RKO (cell line): ENCODE measurements at regions not wholly inside any gene's neighbourhood (a gene's known extent, or its start where the extent isn't known, plus 50 kb on each side); places are given as distances from the start of the nearest gene placed in this dataset.
A peak's percentile ranks its signal among the peaks of the same experiment; 100 is the strongest.
"Not testable (repeated sequence)": the region's sequence is repeated elsewhere in the genome, so short reads cannot be mapped to it uniquely, and the experiment has no call there.

Experiments
- DNase-seq: peaks from one replicate; pipeline ENCODE4 v3.0.0-alpha.2; 2016; ENCODE audit warnings: low spot score

GRCh38 chr12:40431169-40431568 is 206.4 kb downstream of the LRRK2 start:
- no peak for DNase-seq

- DNase-seq = no peak
Measured at GRCh38 chr12:40435251-40435650, 210.5 kb downstream of the LRRK2 start.

DNA sequence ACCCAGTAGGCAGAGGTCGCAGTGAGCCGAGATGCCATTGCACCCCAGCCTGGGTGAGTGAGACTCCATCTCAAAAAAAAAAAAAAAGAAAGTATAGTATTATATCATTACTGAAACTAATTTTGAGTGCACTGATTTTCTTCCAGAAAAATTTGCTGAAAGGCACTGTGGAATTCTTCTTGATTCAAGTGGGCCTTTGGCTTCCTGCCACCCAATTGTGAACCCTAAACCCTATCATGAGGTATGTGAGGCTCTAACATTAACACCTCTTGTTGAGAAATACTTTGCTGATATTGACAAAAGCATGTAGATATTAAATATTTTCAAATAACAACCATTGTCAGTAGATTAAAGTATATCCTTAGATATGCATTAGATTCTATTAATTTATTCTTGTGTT is 211.2 kb downstream of the LRRK2 start:
- no peak for DNase-seq

- no peak for DNase-seq
Measured at GRCh38 chr12:40436564-40436963, 211.8 kb downstream of the LRRK2 start.

DNA sequence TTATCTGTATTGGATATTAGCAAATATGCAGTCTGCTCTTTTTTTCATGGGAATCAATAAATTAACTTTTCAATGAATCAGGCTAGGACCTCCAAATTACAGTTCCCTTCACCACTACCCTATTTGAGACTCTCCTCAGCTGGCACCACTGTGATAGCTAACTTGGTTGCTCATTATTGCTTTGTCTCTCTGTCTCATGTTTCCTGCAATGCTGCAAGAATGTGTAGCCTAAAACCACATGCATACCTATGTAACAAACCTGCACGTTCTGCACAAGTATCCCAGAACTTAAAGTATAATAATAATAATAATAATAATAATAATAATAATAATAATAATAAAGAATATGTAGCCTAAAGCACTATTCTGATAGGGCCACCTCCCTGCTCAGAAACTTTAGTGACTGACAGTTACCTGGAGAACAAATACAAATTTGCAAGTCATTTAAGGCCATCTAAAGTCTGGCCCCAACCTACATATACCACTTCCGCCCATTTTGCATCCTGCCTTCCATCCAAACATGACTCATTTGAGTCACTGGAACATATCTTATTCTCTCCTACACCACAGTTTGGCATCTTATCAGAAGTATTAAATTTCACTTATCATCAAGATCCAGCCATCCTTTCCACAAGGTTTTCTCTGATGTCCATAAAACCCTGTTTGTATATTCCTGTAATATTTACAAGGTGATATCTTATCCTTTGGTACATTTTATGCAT is 215.1 kb downstream of the LRRK2 start:
- peak; percentile 1 for DNase-seq

- no peak for DNase-seq
Measured at GRCh38 chr12:40444174-40444573, 219.4 kb downstream of the LRRK2 start.

DNA sequence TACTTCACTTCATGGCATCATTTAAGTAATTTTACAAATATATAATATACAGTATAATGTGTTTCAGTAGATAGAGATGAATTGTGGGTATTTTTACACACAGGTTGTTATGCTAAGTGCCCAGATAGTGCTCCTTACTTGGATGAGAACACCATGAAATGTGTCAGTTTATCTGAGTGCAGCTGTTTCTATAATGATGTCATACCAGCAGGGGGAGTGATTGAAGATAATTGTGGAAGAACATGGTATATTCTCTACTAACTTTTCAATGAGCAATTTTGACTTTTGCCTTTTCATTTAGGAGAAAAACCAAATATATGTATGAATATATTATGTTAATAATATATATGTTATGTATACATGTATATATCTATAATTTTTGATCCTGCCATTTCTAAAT is 221.6 kb downstream of the LRRK2 start:
- peak; percentile 18 for DNase-seq

GRCh38 chr12:40448523-40448922 is 223.7 kb downstream of the LRRK2 start:
- DNase-seq = not testable (repeated sequence)

GRCh38 chr12:40451661-40452060 is 226.9 kb downstream of the LRRK2 start:
- DNase-seq = no peak

- no peak for DNase-seq
Measured at GRCh38 chr12:40464121-40464520, 228.1 kb upstream of the CNTN1 start.

- DNase-seq = no peak
Measured at GRCh38 chr12:40469736-40470135, 222.5 kb upstream of the CNTN1 start.

DNA sequence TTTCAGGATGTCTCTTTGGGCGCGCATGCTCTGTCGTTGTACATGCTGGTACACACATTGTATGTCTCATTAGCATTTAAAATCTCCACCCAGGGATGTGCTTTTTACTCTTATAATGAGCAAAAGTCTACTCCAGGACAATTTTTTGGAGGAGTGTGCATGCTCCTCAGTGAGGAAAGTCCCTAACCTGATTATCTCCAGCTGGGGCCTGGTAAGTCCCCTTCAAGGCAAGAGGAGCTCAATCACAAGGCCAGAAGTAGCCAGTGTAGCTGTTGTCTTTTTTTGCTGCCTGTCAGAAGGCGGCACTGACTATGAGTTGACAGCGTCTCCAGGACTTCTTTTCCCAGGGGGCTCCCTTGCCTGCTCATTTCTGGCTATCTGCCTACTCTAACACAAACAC is 218.3 kb upstream of the CNTN1 start:
- DNase-seq = no peak

DNA sequence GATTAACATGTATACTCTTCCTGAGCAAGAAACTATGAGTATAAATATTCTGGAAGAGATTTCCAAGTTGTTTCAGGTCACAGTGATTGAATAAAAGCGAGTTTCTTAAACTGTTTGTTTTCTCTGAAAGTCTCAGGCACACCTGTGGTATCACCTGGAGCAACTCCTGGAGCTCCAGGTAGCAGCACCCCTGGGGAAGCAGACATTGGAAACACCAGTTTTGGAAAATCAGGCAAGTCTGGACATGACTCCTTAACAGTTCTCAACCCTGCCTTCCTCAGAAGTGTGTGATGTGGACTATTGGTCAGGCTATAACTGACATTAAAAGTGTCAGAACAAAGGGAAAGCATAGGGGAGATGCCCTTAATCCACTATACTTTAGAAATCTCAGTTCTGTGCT is 217.6 kb upstream of the CNTN1 start:
- DNase-seq = no peak

DNA sequence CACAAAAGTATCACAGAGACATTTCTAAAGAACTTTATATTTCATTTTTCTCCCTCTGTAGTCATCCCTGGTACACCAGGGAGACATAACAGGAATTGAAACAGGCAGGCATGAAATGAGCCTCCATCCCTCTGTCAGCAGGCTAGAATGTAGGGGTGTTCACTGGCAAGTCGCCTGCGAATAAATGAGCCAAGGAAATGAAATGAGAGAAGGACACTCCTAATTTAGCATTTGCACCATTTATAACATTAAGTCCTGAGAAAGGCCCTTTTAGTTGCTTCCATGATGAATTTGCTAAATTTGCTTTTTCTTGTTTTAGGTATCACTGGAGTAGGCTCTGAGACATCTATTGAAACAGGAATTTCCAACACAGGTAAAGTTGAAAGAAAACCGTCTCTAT is 192.4 kb upstream of the CNTN1 start:
- DNase-seq = no peak

GRCh38 chr12:40502322-40502721 is 189.9 kb upstream of the CNTN1 start:
- DNase-seq = no peak

DNA sequence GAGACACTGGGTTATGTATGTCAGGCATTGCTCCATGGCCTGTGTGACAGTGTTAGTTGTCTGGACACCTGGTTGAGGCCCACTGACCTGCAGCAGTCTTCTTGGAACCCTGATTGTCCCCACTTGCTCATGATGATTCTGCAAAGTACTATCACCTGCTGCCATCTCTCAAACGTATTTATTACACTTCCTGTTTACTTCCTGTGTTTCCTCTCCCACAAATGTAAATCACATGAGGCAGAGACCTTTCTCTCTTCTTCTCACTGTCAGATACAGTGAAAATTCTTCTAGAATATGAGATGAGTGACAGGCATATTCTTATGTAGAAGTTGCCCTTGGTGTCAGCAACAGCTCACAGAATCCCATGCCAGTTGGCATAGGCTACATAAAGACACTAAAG is 186.9 kb upstream of the CNTN1 start:
- no peak for DNase-seq

- no peak for DNase-seq
Measured at GRCh38 chr12:40508421-40508820, 183.8 kb upstream of the CNTN1 start.

GRCh38 chr12:40511341-40511740 is 180.9 kb upstream of the CNTN1 start:
- no peak for DNase-seq

GRCh38 chr12:40515041-40515816 is 177.0 kb upstream of the CNTN1 start:
- DNase-seq = no peak

- DNase-seq = no peak
Measured at GRCh38 chr12:40522837-40523236, 169.4 kb upstream of the CNTN1 start.

GRCh38 chr12:40525054-40525453 is 167.2 kb upstream of the CNTN1 start:
- DNase-seq = no peak

- DNase-seq = no peak
Measured at GRCh38 chr12:40534828-40535227, 157.4 kb upstream of the CNTN1 start.

DNA sequence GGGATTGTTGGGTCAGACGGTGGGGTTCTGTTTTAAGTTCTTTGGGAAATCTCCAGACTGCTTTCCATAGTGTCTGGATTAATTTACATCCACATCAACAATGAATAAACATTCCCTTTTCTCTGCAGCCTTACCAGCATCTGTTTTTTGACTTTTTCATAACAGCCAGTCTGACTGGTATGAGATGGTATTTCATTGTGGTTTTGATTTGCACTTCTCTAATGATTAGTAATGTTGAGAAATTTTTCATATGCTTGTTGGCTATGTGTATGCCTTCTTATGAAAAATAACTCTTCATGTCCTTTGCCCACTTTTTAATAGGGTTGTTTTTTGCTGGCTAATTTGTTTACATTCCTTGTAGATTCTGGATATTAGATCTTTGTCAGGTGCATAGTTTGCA is 140.8 kb upstream of the CNTN1 start:
- no peak for DNase-seq

DNA sequence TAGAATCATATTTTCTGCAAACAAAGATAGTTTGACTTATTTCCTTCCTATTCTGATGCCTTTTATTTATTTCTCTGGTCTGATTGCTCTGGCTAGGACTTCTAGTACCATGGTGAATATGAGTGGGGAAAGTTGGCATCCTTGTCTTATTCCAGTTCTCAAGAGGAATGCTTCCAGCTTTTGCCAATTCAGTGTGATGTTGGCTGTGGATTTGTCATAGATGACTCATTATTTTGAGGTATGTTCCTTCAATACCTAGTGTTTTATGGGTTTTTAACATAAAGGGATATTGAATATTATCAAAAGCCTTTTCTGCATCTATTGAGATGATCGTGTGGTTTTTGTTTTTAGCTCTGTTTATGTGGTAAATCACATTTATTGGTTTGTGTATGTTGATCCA is 139.4 kb upstream of the CNTN1 start:
- peak; percentile 2 for DNase-seq
